GM21423 (cell line): ENCODE measurements at regions not wholly inside any gene's neighbourhood (a gene's known extent, or its start where the extent isn't known, plus 50 kb on each side); places are given as distances from the start of the nearest gene placed in this dataset.

ENCODE experiments used
- ATAC-seq: cut with Tn5 transposase; IDR thresholded peaks from one replicate; pipeline ENCODE4 v1.9.1; 2021; ENCODE audit warnings: mild to moderate bottlenecking, moderate library complexity; ENCODE audit not compliant: unreplicated experiment

DNA sequence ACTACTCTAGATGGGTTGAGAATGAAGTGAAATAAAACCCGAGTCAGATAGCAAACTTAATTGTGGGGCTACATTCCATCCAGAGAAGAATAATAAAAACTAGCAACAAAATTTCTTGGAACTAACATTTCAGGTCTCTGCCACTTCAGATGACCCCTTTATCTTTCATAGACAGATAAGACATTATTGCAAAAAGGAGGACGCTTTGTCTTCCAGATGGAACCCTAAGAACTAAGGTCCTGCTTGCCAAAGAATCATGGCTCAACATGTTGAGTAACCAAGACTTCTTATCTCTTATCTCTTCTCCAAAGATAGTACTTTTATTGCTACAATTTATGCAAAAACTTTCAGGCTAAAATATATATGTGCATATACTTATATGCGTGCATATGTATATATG is 221.1 kb upstream of the PREP start:
- ATAC-seq = no peak

GRCh38 chr6:105622226-105622625 is 219.3 kb upstream of the PREP start:
- ATAC-seq = no peak

DNA sequence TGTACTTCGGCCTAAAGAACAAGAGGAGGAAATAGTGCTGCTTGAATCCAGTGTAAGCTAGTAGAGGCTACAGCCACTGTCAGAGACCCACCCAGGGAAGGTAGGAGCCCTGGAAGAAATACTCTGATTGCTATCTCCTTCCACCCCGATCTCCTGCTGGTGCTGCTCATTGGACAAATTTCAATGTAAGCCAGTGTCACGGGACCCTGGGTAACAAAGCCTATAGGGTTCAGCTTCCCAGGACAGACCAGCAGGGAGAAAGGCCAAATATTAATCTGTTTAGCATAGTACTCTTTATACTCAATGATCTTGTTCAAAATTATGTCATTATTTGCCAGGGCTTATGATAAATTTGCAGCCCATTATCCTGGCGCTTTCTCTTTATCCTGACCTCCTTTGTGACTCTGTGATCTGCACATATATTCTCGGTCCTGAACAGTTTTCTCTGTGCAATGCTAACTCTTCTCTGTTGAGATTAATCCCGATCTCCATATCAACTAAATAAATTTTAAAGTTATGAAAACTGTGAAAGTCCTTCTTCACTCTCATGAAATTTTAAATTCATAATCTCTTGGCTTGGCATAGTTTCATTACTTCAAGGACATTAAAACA is 218.8 kb upstream of the PREP start:
- ATAC-seq = no peak

- no peak for ATAC-seq
Observed at GRCh38 chr6:105620878-105621277, 218.0 kb upstream of the PREP start.

DNA sequence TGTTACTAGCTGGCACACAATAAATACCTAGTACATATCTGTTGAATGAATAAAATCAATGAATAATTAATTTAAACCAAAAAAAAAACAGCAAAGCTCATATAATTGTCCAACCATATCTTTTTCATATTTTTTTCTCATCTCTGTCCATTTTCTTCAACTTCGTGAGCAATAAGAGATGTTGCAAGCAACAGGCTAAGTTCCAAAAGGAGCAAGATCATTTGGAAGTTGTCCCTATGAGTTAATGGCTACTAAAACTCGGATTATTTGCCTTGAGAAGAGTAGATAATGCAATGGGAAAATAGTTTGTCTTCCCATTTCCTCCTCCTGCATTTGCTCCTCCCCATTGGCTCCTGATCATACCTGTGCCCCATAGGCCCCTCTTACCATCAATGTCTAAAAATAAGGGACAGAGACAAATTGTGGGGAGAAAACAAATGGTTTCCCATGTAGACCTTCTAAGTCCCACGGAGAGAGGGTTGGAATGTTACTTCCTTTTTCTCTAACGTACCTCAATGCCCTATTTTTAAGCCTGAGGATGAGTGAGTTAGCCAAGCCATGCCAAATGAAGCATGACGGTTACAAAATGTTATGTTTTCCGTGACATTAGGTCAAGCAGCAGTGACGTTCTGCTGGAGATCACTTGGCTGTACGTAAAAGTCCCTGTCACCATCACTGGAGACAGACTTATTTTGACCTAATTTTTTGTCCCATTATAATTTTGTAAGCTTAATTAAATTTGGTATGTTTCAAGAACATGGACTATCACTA is 217.3 kb upstream of the PREP start:
- no peak for ATAC-seq

DNA sequence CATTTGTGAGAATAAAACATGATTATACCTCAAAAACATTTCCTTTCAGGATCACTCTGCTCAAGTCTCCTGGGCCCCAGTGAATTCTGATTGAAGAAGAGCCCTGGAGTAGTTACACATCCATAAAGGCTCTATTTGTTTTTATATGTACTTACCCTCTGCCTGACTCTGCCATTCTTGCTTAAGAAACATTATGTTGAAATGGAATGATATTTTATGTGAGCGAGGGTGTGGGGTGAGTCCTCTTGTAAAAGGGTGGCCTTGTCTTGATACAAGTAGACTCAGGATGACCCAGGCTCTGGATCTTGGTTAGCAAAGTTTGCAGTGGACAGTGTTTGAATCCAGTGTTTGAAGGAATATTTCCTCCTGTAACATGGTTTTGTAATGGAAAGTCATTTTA is 215.4 kb upstream of the PREP start:
- ATAC-seq = no peak

GRCh38 chr6:105616521-105616920 is 213.6 kb upstream of the PREP start:
- ATAC-seq = no peak

GRCh38 chr6:105611606-105612005 is 208.7 kb upstream of the PREP start:
- no peak for ATAC-seq

GRCh38 chr6:105609375-105609991 is 206.6 kb upstream of the PREP start:
- no peak for ATAC-seq

DNA sequence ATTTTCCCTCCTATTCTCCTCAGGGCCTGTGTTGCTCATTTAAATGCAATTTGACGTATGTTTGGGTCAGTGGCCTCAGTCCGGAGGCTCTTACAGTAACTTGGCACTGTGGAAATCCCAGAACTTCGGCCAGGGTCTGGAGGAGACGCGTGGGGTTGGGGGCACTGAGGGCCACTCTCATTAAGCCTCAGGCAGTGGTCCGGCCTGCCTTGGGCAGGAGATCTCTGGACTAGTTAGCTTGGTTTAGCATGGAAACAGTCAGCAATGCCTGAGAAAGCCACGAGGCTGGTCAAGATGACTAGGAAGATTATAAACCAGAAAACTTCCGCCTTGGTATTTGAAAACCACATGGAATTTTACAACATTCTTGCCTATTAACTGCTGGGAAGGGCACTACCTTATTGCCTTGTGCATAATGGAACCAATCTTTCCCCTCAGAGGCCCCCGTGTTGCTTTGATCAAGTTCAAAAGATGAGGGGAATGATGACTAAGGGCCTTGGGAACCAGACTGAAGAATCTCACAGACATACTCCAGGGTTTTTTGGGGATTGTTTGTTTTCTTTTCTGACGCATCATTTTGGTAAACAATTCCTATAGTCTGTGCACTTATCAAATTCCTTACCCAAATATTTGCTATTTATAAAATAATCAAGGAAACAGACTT is 206.0 kb upstream of the PREP start:
- no peak for ATAC-seq

DNA sequence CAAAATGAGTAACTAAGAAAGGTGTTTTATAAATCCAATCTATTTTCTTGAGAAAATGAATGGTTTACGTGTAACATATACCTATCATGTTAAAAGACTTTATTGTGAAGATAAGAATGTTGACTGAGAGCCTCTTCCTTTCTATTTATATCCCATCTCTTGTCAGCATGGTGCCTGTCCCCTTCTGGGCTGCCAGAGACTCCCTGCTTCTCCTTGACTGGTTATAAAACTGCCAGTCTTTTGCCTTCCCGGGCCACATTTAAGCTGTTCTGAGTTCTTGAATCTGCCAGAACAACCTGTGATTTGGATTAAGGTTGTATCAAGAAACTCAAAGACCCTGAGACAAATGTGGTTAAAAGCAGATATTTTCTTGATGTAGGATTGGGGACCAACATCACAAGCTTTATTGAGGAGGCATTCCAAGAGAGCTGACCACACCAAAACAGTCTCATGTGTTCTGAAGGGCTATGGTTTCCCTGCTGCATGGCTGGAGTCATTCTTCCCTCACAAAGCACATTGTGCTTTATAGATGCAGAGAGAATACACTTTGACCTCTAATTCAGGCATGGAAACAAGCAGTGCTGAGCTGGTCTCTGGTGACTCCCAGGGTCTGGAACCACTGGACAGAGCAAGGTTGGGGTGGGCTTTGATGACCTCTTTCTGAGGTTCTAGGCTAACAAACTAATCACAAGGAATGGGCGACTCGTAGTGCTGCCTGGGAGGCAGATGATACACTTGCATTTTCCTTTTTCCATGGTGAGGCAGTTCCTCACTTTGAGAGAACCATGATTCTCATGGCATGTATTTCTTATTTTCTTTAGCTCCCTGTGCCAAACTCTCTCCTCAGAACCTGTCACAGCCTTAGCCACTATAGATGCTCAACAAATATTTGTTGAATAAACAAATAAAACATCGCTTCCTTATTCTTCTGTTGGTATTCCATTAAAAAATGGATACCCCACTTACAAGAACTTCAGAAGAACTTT is 205.0 kb upstream of the PREP start:
- no peak for ATAC-seq

- no peak for ATAC-seq
Observed at GRCh38 chr6:105606831-105607463, 204.1 kb upstream of the PREP start.

DNA sequence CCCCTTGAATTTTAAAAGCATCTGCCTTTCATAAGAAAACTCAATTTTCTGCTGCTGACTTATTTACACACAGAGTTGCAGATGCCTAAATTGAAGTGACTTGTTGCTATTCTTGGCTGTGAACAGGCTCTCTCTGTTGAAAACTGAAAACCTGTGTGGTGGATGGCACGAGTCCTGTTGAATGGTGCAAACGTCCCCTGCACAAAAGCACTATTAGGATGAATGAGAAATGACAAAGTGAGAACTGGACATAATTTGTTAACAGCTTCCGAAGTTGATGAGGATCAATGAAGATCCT is 201.7 kb upstream of the PREP start:
- no peak for ATAC-seq

DNA sequence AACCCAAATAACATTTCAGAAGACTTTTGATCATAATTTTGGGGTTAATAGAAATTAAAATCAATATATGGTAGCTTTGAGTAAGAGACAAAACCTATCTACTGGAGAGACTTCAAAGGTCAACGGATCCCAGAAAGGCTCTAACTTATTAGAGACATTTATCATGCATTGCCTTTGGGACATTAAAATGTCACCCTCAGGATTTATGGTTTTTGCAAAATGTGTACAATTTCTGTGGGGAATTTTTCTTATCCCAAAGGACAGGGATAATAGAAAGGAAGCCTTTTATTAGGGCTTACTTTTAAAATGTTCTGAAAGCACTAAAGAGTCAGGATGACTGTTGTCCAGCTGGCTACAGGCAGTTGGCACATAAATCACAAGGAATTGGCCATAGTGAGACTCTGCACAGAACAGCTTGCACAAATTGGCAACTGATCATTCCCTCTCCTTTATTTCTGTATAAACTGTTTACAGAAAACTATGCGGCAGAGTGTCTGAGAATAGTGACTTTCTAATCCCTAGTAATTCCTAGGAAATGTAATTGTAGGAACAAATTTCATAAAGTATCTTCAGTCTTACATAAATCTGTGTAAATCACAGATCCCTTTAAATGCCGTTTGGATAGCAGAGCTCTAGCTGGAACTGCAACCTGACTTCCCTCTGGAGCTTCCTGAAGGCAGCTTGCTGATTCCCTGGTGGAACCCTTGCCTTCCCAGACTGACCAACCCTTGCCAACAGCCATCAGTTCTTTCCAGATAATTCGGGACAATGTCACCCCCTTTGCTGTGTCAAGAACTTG is 201.1 kb upstream of the PREP start:
- ATAC-seq = no peak

DNA sequence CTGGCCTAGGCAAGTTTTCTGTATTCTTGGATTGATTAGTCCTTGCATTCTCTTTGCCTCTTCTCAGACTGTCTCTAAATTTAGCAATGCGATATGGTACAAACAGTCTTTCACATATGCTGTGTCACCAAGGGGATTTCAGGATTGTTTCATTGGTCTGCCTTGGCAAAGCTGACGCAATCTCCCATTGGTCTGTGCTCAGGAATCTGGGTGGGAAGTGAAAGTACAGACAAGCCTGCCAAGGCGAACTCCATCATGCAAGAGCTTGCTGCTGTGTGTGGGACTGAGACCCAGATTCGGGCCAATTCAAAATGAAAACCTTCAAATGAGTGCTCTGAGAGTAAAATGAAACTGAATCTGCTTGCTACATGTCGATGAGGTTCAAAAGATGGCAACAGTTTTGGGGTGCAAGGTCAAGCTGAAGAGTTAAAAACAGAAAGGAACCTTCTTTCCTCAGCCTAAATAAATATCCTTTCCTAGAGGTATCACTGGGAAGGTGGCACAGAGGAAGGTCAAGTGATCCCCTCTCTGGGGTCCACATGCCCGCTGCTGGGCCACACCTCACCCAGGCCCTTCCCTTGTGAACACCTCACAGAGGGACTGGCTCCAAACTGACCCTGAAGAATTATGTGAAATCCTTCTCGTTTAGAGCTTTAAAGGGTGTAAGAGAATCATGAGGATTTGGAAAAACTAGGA is 198.8 kb upstream of the PREP start:
- peak; percentile 88 for ATAC-seq

- no peak for ATAC-seq
Observed at GRCh38 chr6:105600336-105601260, 197.7 kb upstream of the PREP start.

DNA sequence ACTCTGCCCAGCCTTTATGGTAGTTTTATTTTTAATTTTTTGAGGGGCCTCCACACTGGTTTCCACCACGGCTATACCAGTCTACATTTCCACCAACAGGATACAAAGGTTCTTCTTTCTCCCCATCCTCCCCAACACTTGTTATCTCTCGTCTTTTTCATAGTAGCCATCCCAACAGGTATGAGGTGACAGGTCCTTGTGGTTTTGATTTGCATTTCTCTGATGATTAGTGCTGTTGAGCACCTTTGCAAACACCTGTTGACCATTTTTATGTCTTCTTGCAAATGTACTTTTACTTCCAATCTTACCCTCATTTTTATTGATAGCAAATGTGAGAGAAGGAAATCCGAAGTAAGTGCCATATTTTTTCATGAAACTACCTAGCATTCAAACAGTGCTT is 195.4 kb upstream of the PREP start:
- no peak for ATAC-seq

DNA sequence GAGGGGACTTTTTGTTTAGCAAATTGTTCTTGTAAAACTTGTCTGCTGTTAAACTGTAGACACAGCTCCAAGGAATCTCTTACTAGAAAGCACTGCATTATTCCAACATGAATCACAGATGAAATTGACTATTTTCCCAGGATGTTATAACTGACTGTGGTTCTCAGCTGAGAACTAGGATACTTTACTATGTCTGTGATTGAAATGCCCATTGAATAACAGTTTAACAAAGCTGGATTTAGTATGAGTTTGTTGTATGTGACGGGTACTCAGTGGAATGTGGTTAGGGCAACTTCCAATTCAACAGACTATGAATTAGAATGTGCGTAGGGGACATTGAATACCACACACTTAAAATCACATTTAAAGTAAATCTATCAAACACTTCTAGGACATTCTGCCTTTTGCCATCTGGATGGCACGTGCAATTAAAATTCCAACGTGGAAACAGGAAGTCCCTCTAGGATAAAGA is 193.4 kb upstream of the PREP start:
- no peak for ATAC-seq
